ENCODE measurements at regions not wholly inside any gene's neighbourhood (a gene's known extent, or its start where the extent isn't known, plus 50 kb on each side); places are given as distances from the start of the nearest gene placed in this dataset.
"Not testable (repeated sequence)": the region's sequence is repeated elsewhere in the genome, so short reads cannot be mapped to it uniquely, and the experiment has no call there.

DNA sequence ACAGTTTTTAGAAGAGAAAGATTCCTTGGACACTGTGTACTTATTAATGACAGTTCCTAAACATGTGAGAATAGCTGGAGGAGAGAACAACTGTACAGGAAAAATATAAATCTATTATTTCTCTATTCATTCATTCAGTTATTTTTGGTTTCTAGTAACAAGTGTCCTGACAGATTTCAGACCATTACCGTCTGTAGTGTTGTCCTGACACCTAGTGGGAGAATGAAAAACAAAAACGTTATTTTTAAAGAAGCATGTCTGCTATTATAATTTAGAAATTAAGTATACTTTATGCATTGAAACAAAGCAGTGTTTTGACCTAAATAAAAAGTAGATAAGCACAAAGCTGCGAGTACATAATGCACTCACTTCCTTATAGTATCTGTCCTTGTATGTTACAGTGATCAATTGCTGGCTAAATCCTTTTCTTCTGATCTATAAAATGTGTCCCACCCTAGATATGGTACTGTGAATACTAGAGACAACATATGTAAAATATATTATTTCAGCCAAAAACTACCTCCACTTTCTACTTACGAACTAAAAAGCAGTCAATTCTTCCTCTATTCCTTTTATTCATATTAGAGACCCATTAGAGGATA lies 575.6 kb downstream of the ARL4A start:
- no peak overlapping the region for H3K4me3 ChIP-seq (ENCODE audit: low read depth, low read length)

DNA sequence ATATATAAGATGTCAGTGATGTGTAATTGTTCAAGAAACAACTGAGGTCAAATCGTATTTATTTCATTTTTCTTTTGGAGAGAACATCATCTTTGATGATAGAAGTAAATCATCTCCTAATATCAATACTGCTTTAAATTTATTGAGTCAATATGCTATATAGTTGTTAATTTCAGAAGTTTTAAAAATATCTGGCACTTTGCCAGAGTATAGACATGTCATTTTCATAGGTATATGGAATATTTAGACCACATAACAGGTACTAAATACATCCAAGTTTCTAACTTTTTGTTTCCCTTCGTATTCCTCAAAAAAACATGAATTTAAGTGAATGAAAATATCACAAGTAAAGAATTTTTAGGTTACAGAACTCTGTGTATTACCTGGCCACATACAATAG lies 577.8 kb downstream of the ARL4A start:
- no peak overlapping the region for H3K4me3 ChIP-seq (ENCODE audit: low read depth, low read length)

DNA sequence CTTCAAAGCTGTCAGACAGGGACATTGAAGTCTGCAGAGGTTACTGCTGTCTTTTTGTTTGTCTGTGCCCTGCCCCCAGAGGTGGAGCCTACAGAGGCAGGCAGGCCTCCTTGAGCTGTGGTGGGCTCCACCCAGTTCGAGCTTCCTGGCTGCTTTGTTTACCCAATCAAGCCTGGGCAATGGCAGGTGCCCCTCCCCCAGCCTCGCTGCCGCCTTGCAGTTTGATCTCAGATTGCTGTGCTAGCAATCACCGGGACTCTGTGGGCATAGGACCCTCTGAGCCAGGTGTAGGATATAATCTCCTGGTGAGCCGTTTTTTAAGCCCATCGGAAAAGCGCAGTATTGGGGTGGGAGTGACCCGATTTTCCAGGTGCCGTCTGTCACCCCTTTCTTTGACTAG lies 586.8 kb downstream of the ARL4A start:
- H3K4me3 ChIP-seq (ENCODE audit: low read depth, low read length): not testable (repeated sequence)

DNA sequence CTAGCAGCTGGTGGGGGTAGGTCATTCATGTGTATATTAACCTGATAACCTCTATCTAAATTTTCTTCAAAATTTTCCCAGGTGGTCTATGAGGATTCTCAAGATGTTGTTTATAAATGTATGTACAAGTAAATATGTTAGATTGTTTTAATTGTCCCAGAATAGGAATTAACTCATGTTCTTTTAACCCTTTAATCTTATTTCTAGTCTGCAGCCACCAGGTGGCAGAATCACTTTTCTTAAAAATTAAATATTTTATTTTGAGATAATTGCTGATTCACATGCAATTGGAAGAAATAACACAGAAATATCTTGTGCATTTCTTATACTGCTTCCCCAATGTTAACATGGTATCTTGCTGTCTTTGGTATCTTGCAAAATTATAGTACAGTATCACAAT lies 589.5 kb downstream of the ARL4A start:
- no peak overlapping the region for H3K4me3 ChIP-seq (ENCODE audit: low read depth, low read length)

DNA sequence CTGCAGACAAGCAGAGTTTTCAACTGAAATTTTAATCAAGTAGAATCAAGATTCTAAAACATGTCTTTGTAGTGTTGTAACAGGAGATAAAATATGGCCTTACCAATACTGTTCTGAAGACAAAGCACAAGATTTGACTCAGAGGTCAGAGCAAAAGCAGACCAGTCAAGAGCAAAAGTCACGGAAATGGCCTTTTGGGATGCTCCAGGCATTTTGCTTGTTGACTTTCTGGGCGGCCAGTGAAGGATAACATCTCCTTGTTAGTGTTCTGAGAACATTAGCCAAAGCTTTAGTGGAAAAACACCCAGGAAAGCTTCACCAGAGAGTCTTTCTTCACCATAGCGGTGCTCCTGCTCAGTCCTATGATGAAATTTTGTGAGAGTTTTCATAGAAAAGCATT lies 590.6 kb downstream of the ARL4A start:
- H3K4me3 ChIP-seq (ENCODE audit: low read depth, low read length): no peak overlapping the region

DNA sequence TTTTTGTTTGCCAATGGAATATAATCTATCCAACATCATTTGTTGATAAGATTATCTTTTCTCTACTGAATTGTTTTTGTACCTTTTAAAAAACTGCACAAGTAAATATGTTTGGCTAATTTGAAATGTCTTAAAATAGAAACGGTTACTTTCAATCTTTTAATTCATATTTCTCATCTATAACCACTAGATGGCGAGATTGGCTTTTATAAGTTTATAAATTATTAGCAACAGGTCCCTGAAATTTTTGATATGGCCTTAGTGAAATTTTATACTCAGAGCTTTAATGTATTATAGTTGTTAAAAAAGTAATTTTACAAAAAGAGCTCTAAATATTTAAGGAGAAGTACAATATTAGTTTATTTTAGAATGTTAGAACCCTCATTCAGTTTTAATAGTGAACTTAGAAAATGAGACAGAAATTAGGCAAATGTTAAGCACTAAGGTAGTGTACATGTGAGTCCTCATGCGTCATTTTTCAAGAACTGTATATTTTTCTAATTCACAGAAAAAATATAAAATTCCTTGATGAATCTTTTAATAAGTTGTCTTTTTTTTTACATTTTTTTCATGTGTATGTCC lies 592.5 kb downstream of the ARL4A start:
- no peak overlapping the region for H3K4me3 ChIP-seq (ENCODE audit: low read depth, low read length)

DNA sequence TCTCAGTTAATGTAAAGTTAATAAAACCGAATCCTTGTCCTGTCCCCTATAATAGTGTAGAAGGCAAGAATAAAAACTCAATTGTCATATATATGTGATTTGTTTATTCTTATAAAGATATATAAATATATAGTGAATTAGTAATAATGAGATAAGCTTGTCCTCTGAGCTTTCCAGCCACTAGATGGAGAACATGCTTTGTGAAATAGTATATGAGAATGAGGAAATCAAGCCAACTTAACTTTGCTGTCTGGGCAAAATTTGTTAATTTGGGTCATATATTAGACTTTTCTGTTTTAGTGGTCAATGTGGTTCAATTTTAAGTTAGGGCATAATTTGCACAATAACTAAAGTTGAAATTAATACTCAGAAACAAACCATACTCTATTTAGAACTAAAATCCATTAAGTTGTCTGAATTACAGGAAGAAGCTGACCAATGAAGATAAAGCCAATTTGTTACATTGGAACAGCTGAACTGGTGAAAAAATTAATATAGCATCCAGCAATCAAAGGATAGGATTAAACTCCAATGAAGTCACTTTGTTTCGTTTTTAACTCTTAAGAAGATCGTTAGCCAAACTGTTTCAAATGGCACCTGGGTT lies 595.0 kb downstream of the ARL4A start:
- no peak overlapping the region for H3K4me3 ChIP-seq (ENCODE audit: low read depth, low read length)

DNA sequence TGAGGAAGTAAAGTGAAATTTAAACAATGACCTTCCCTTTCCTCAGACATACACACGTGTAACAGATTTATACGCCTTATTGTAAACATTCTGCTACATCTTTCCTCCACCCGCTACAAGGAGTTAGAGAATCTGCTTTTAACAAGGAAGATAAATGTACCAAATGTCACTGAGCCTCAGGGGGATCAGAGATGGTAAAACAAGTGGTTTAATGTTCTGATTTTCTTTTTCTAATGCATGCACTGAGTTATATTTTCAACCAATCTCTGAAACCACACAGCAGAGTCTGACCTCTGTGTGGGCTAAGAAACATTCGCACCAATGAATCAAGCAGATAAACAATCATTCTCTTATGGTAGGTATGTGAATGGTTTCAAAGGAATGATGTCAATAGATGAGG lies 599.5 kb downstream of the ARL4A start:
- no peak overlapping the region for H3K4me3 ChIP-seq (ENCODE audit: low read depth, low read length)

DNA sequence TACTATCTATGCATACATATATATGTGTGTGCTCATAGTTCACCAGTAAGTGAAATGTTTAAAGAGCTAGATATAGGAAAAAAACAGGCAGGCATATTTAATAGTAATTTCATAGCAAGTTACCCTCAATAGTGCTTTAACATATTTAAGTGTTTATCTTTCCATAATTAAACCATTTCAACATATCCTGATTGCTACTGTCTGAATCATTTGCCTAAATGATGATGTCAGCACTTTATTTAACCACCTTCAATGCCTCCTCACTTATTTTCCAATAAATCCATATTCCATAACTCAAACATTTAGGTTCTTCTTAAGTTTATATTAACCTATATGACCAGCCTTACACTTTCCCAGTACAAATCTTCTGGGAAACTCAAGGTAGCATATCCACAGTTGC lies 601.1 kb downstream of the ARL4A start:
- no peak overlapping the region for H3K4me3 ChIP-seq (ENCODE audit: low read depth, low read length)

DNA sequence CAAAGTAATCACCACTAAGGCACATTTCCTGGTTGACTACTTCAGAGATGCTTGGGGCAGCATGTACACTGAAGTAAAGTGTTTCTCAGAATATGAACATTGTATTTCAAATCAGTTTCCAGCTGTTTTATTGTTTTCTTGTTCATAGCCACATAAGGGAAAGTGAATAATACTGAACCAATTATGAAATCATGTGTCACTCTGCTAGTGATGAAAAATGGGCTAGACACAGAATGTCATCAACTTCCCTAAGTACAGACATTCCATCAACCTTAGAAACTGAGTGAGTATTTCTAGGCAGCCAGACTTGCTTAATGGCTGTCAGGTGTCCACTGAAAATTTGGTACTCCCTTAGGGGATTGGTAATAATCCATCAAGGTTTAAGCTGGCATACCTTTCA lies 603.5 kb downstream of the ARL4A start:
- no peak overlapping the region for H3K4me3 ChIP-seq (ENCODE audit: low read depth, low read length)

DNA sequence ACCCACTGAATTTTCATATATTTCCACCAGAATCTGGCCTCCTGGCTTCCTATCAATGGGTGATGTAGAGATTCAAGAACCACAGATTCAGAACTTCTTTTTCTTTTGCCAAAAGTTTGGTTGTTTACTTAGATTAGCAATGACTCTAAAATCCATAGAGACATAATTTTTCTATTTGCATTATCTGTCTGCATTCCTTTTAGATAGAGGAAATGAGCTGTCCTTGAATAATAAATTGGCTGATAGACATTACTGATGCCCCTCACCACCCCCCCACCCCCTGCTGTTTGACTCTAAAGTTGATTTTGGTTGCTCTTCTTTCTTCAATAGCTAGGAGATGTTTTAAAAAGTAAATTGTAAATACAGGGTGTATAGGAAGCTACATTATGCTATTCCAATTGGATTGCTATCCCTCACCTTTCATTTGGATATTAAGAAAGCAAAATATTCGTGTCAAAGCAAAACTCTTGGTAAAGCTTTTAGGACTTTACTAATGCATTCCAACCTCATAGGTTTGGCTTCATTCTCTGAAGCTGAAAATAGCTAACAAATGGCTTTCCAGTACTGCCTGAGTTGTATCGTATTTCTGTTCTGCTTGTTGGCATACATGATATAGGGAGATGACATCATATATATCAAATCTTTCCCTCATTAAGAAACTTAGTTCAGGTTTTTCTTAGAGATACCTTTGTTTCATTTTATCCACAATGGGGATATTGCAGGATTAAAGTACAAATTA lies 606.0 kb downstream of the ARL4A start:
- H3K4me3 ChIP-seq (ENCODE audit: low read depth, low read length): no peak overlapping the region

DNA sequence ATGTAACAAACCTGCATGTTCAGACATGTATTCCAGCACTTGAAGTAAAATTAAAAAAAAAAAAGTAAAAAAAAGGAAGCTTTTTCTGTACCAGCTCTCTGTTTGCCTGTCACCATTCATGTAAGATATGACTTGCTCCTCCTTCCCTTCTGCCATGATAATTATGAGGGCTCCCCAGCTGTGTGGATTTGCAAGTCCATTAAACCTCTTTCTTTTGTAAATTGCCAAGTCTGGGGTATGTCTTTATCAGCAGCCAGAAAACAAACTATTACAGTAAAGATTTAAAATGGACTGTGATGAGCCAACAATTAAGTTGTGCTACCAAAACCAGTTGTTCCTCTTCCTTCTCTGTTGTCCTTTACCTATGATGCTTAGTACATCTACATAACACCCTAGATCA lies 619.6 kb downstream of the ARL4A start:
- no peak overlapping the region for H3K4me3 ChIP-seq (ENCODE audit: low read depth, low read length)

DNA sequence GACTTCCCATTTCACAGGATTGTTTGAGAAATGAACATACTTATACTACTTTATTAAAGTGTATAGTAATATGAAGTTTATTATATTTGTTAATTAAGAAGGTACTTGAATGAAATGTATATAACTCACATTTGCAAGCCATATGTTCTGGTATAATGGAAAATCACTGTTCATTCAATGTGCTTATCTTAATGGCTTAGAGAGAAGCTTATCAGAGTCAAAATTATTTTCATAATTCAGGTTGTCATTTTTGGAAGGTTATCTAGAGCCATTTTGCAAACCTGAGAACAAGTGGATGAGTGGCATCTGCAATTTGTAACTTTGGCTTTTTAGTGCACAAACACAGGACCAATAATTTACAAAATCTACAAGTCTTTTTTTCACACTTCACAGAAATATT lies 621.0 kb downstream of the ARL4A start:
- no peak overlapping the region for H3K4me3 ChIP-seq (ENCODE audit: low read depth, low read length)

DNA sequence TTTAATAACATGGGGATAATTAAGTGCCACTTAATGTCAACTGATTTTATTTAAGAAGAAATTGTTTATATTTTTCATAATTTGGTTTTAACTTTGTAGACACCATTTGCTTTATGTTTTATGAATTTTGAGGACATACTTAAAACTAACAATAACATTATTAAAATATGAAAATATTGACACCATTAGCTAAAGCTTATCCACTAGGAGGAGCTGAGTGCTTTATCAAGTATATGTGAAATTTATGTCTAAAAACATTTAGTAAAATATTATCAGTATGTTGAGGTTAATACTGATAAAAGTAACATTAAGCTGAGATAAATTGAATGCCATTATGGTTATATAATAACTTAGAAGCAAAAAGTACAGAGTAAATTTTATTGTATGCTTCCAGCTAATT lies 622.1 kb downstream of the ARL4A start:
- no peak overlapping the region for H3K4me3 ChIP-seq (ENCODE audit: low read depth, low read length)

DNA sequence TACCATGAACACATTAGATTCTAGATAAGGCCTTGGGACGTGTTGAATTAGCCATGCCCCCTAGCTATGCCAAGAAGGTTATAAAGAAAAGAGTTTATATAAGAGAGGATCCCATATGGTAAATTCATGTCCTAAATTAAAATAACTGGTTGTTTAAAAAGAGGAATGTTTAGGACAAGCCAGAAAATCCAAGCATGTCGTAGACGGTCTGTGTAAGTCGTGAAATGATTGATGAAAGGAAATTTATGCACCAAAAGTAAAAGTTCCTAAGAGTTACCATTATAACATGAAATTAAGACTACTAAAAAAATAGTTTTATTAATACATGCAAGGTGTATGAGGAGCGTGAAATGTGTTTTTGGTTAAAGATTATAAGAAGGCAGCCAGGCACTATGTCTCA lies 624.9 kb downstream of the ARL4A start:
- H3K4me3 ChIP-seq (ENCODE audit: low read depth, low read length): no peak overlapping the region

DNA sequence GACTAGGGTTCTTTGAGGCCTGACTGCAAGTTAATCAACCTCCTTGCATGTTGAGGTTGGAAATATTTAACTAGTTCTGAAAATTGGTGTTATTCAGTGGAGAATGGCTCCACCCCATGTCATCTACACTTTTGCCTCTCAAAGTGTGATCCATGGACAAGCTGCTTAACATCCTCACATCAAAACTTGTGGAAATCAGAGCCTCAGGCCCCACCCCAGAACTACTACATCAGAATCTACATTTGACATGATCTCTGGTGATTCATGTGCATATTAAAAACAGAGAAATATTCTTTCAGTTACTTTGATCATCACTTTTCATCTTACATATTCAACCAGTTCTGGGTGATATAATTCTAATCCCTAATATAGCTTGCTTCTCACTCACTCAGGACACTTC lies 632.9 kb downstream of the ARL4A start:
- H3K4me3 ChIP-seq (ENCODE audit: low read depth, low read length): no peak overlapping the region

DNA sequence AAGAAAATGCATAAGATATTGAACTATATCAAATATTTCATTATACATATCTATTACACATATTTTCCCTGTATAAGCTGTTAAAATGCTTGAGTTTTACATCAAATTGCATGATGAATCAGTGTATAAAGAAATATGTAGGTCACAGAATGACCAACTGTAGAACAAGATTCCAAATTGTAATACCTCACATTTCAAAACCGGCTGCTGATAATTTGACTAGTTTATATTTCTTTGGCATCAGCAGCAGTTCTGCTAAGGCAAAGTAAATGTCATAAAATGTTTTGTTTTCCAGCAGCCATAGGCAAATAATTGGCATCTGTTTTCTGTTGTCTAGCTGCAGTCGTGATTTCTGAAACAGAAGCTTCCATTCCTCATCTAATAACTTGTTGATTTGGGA lies 633.9 kb downstream of the ARL4A start:
- no peak overlapping the region for H3K4me3 ChIP-seq (ENCODE audit: low read depth, low read length)

DNA sequence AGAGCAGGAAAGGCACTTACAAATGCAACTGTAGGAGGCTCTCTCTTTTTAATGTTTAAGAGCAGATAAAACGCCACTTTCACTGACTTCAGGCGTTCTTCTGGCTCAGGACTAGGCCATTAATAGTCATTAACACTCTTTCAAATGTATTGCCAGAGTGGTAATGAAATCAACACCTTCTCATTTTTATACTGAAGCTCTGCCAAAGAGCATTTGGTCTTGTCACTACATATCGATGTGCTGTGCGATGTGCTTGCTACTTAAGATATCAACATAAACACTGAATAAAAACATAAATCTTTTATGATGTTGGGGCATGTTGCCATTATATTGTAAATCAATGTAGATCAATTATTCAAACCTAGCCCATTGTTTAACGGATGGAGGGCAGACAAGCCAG lies 634.7 kb downstream of the ARL4A start:
- no peak overlapping the region for H3K4me3 ChIP-seq (ENCODE audit: low read depth, low read length)

DNA sequence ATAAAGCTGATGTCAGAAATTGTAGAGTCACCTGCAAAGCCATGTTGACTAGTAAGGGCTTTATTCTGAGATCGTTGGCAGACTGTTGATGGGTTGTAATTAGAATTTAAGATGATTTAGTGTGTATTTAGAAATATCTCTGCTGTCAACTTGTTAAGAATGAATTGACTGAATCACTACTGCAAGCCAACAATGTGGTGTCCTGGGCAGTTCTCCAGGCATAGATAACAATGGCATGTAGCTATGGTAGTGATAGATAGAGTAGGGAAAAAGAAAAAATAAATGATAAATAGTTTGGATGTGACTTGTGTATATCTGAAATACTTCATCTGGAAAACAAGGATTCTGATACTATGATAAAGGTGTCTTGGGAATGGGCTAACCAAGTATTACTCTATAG lies 640.2 kb downstream of the ARL4A start:
- no peak overlapping the region for H3K4me3 ChIP-seq (ENCODE audit: low read depth, low read length)

DNA sequence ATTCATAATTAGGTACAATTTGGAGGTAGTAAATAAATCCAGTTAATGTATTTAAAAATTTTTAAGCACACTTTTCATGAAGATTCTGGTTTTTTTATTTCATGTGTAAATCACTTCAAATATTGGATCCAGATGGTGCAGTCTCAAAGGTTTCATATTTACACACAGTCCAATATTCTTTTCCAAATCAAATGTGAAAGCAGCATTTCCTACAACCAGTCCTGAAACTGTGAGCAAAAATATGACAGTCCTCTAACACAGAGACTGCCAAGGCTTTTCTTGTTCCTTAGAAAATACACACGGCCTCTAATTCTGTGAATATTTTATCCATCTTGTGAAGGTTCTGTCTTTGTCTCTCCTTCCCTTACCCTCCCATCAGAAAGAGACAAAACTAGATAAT lies 645.9 kb downstream of the ARL4A start:
- H3K4me3 ChIP-seq (ENCODE audit: low read depth, low read length): no peak overlapping the region

DNA sequence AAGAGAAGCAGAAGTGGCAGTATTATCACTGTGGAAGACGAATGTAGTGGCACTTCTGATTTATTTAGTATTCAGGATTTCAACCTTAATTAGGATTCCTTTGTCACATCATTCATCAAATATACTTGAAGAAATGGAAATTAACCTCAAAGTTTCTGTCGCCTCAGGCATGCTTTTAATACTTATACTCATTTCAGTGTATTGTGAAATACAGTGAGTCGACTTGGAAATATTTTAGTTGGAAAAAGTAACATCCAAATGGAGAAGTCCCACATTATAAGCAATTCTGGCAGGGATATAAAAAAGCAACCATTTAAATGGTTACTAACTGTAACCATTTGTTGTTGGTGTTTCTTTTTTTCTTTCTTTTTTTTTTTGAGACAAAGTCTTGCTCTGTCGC lies 648.8 kb downstream of the ARL4A start:
- no peak overlapping the region for H3K4me3 ChIP-seq (ENCODE audit: low read depth, low read length)

DNA sequence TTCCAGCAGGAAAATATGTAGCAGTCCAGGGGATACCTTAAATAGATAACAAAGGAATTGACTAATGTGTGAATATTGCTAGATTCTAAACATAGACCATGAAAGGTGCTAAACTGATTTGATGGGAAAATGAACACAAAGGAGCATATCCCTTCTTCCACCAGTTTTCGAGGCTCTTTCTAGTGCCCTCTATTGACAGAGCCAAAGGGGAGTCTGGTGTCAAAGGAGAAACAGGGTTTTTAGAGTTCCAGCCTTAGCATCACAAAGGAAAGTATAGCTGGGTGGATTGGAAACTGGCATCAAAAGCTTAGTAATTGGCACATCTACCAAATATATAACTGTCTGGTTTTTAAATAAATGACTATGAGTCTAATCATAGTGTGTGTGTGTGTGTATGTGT lies 636.8 kb downstream of the ETV1 start:
- H3K4me3 ChIP-seq (ENCODE audit: low read depth, low read length): no peak overlapping the region
